ENCODE measurements at regions not wholly inside any gene's neighbourhood (a gene's known extent, or its start where the extent isn't known, plus 50 kb on each side); places are given as distances from the start of the nearest gene placed in this dataset.

DNA sequence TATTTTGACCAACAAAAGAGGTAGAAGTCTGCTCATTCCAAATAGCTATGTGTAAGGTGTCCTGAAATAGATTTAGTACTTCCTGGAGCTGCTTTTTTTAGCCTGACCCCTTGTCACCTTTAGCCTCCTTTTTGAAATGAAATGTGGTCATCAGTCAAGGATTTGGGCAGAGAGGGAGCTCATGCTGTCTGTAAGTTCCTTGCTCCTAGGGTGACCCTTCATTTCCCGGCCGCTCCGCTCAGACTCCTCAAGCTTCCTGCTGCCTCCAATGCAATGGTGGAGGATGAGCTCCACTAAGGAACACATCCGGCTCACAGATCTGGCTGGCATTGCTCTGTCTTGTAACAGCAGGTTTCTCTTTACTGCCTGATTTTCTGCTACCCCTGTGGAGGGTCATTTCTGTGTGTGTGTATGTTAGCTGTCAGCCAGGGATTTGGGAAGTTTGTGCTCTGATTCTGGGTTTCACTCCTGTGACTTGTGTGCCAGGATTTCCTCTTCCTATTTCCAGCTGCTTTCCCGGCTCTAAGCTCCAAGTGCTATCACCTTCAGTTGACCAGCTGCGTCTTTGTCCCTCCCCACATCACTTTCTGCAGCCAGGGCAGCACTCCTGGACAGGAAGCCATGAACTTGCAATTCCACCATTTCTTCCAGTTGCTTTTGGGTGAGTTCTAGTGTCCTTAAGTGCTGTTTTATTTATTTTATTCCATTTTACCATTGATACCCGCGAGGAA lies 265.9 kb downstream of the ICE1 start:
- Histone ChIP-seq H3K27ac (ENCODE audit: low read depth, low read length, severe bottlenecking) (no peak overlapping the region), H3K4me1 (ENCODE audit: control insufficient read depth, insufficient read depth, low read length, poor library complexity, severe bottlenecking) (no peaks in the 10 kb centered on the region), H3K9me3 (ENCODE audit: control insufficient read depth, low read length) (no peaks in the 10 kb centered on the region), H3K4me3 (ENCODE audit: extremely low read depth, insufficient read depth, low read length, poor library complexity, severe bottlenecking) (no peak overlapping the region), H3K36me3 (ENCODE audit: control insufficient read depth, insufficient read depth, low read length) (no peaks in the 10 kb centered on the region)
- WGBS, 2 experiments (ENCODE audit: insufficient coverage in 2 of 2) = 75 to 77% methylated on average over 4 to 6 of the region's 8 CpGs

GRCh38 chr5:5687113-5687512 lies 264.6 kb downstream of the ICE1 start:
- WGBS, 2 experiments (ENCODE audit: insufficient coverage in 2 of 2) = 71 to 90% methylated on average over 1 to 2 of the region's 2 CpGs
- Histone ChIP-seq H3K36me3 (ENCODE audit: control insufficient read depth, insufficient read depth, low read length) (no peaks in the 10 kb centered on the region), H3K4me1 (ENCODE audit: control insufficient read depth, insufficient read depth, low read length, poor library complexity, severe bottlenecking) (no peaks in the 10 kb centered on the region), H3K27ac (ENCODE audit: low read depth, low read length, severe bottlenecking) (no peak overlapping the region), H3K9me3 (ENCODE audit: control insufficient read depth, low read length) (peaks cover 3% of the 10 kb centered on the region), H3K4me3 (ENCODE audit: extremely low read depth, insufficient read depth, low read length, poor library complexity, severe bottlenecking) (no peak overlapping the region)

GRCh38 chr5:5686356-5686755 lies 263.9 kb downstream of the ICE1 start:
- Histone ChIP-seq H3K27ac (ENCODE audit: low read depth, low read length, severe bottlenecking) (no peak overlapping the region), H3K4me1 (ENCODE audit: control insufficient read depth, insufficient read depth, low read length, poor library complexity, severe bottlenecking) (no peaks in the 10 kb centered on the region), H3K36me3 (ENCODE audit: control insufficient read depth, insufficient read depth, low read length) (no peaks in the 10 kb centered on the region), H3K4me3 (ENCODE audit: extremely low read depth, insufficient read depth, low read length, poor library complexity, severe bottlenecking) (no peak overlapping the region), H3K9me3 (ENCODE audit: control insufficient read depth, low read length) (peaks cover 3% of the 10 kb centered on the region)
- WGBS, 2 experiments (ENCODE audit: insufficient coverage in 2 of 2) = 80 to 98% methylated on average over 4 to 6 of the region's 6 CpGs

- WGBS, 2 experiments (ENCODE audit: insufficient coverage in 2 of 2) = 83% methylated on average over 1 of the region's 3 CpGs; no CpG with 5 or more reads in 1 of the 2 experiments
- Histone ChIP-seq H3K4me3 (ENCODE audit: extremely low read depth, insufficient read depth, low read length, poor library complexity, severe bottlenecking) (no peak overlapping the region), H3K9me3 (ENCODE audit: control insufficient read depth, low read length) (peaks cover 3% of the 10 kb centered on the region), H3K4me1 (ENCODE audit: control insufficient read depth, insufficient read depth, low read length, poor library complexity, severe bottlenecking) (no peaks in the 10 kb centered on the region), H3K36me3 (ENCODE audit: control insufficient read depth, insufficient read depth, low read length) (no peaks in the 10 kb centered on the region), H3K27ac (ENCODE audit: low read depth, low read length, severe bottlenecking) (no peak overlapping the region)
Measured at GRCh38 chr5:5685737-5686136, 263.3 kb downstream of the ICE1 start.

- WGBS, 2 experiments (ENCODE audit: insufficient coverage in 2 of 2) = no CpG with 5 or more reads among the region's 2 CpGs
- H3K36me3 ChIP-seq (ENCODE audit: control insufficient read depth, insufficient read depth, low read length) = no peaks in the 10 kb centered on the region
- peaks cover 3% of the 10 kb centered on the region for H3K4me1 ChIP-seq (ENCODE audit: control insufficient read depth, insufficient read depth, low read length, poor library complexity, severe bottlenecking)
- peaks cover 3% of the 10 kb centered on the region for H3K9me3 ChIP-seq (ENCODE audit: control insufficient read depth, low read length)
- H3K27ac ChIP-seq (ENCODE audit: low read depth, low read length, severe bottlenecking) = no peak overlapping the region
- H3K4me3 ChIP-seq (ENCODE audit: extremely low read depth, insufficient read depth, low read length, poor library complexity, severe bottlenecking) = no peak overlapping the region
Measured at GRCh38 chr5:5683174-5683573, 260.7 kb downstream of the ICE1 start.

DNA sequence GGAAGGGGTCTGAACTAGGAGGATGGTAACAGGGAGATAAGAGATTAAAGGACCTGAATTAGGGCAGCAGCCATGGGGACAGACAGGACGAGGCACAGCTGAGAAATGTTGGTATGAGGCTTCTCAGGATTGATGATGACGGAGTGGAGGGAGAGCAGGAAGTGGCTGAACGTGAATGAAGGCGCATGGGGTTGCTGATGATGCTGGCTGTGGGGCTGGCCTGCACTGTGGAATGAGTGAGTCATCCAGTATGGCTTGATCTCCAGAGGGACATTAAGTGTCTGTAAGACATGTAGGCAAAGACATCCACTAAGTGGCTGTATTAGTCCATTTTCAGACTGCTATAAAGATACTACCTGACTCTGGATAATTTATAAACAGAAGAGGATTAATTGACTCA lies 256.4 kb downstream of the ICE1 start:
- WGBS, 2 experiments (ENCODE audit: insufficient coverage in 2 of 2) = 60 to 66% methylated on average over 4 of the region's 4 CpGs
- peak overlapping the region; percentile 37 for H3K27ac ChIP-seq (ENCODE audit: low read depth, low read length, severe bottlenecking)
- H3K9me3 ChIP-seq (ENCODE audit: control insufficient read depth, low read length) = peaks cover 3% of the 10 kb centered on the region

GRCh38 chr5:5677738-5678137 lies 255.3 kb downstream of the ICE1 start:
- H3K36me3 ChIP-seq (ENCODE audit: control insufficient read depth, insufficient read depth, low read length) = no peaks in the 10 kb centered on the region
- no peak overlapping the region for H3K4me3 ChIP-seq (ENCODE audit: extremely low read depth, insufficient read depth, low read length, poor library complexity, severe bottlenecking)
- peaks cover 3% of the 10 kb centered on the region for H3K4me1 ChIP-seq (ENCODE audit: control insufficient read depth, insufficient read depth, low read length, poor library complexity, severe bottlenecking)
- H3K9me3 ChIP-seq (ENCODE audit: control insufficient read depth, low read length) = no peaks in the 10 kb centered on the region
- 88 to 95% methylated on average over 2 of the region's 2 CpGs for WGBS, 2 experiments (ENCODE audit: insufficient coverage in 2 of 2)
- H3K27ac ChIP-seq (ENCODE audit: low read depth, low read length, severe bottlenecking) = no peak overlapping the region

More for the DNA sequence above, 256.4 kb downstream of the ICE1 start:
- Histone ChIP-seq H3K36me3 (ENCODE audit: control insufficient read depth, insufficient read depth, low read length) (no peaks in the 10 kb centered on the region), H3K4me3 (ENCODE audit: extremely low read depth, insufficient read depth, low read length, poor library complexity, severe bottlenecking) (no peak overlapping the region), H3K4me1 (ENCODE audit: control insufficient read depth, insufficient read depth, low read length, poor library complexity, severe bottlenecking) (peaks cover 3% of the 10 kb centered on the region)

GRCh38 chr5:5676218-5676617 lies 253.7 kb downstream of the ICE1 start:
- Histone ChIP-seq H3K36me3 (ENCODE audit: control insufficient read depth, insufficient read depth, low read length) (no peaks in the 10 kb centered on the region), H3K27ac (ENCODE audit: low read depth, low read length, severe bottlenecking) (no peak overlapping the region), H3K4me3 (ENCODE audit: extremely low read depth, insufficient read depth, low read length, poor library complexity, severe bottlenecking) (no peak overlapping the region), H3K4me1 (ENCODE audit: control insufficient read depth, insufficient read depth, low read length, poor library complexity, severe bottlenecking) (peaks cover 3% of the 10 kb centered on the region), H3K9me3 (ENCODE audit: control insufficient read depth, low read length) (no peaks in the 10 kb centered on the region)
- WGBS, 2 experiments (ENCODE audit: insufficient coverage in 2 of 2) = 93 to 100% methylated on average over 1 to 3 of the region's 3 CpGs

- Histone ChIP-seq H3K36me3 (ENCODE audit: control insufficient read depth, insufficient read depth, low read length) (no peaks in the 10 kb centered on the region), H3K4me1 (ENCODE audit: control insufficient read depth, insufficient read depth, low read length, poor library complexity, severe bottlenecking) (peaks cover 3% of the 10 kb centered on the region), H3K9me3 (ENCODE audit: control insufficient read depth, low read length) (no peaks in the 10 kb centered on the region), H3K4me3 (ENCODE audit: extremely low read depth, insufficient read depth, low read length, poor library complexity, severe bottlenecking) (no peak overlapping the region), H3K27ac (ENCODE audit: low read depth, low read length, severe bottlenecking) (no peak overlapping the region)
- no CpG with 5 or more reads among the region's 1 CpG for WGBS, 2 experiments (ENCODE audit: insufficient coverage in 2 of 2)
Measured at GRCh38 chr5:5675511-5675910, 253.0 kb downstream of the ICE1 start.

DNA sequence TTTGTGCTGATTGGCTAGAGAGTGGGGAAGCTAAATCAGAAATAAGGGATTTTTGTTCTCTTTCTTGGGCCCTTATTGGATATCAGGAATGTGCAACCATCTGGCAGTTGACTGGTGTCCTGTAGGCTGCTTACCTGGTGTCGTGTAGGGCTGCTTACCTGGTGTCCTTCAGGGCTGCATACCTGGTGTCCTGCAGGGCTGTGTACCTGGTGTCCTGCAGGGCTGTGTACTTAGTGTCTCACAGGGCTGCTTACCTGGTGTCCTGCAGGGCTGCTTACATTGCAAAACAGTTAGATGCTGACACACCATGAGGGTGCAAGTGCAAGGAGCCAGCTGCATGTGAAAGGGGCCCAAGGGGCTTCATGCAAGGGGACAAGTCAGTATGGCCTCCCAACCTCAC lies 249.3 kb downstream of the ICE1 start:
- Histone ChIP-seq H3K27ac (ENCODE audit: low read depth, low read length, severe bottlenecking) (no peak overlapping the region), H3K4me3 (ENCODE audit: extremely low read depth, insufficient read depth, low read length, poor library complexity, severe bottlenecking) (no peak overlapping the region)
- 56 to 67% methylated on average over 1 of the region's 1 CpG for WGBS, 2 experiments (ENCODE audit: insufficient coverage in 2 of 2)

GRCh38 chr5:5667136-5667554 lies 244.7 kb downstream of the ICE1 start:
- H3K4me1 ChIP-seq (ENCODE audit: control insufficient read depth, insufficient read depth, low read length, poor library complexity, severe bottlenecking) = no peaks in the 10 kb centered on the region
- no peak overlapping the region for H3K27ac ChIP-seq (ENCODE audit: low read depth, low read length, severe bottlenecking)
- H3K9me3 ChIP-seq (ENCODE audit: control insufficient read depth, low read length) = no peaks in the 10 kb centered on the region
- H3K4me3 ChIP-seq (ENCODE audit: extremely low read depth, insufficient read depth, low read length, poor library complexity, severe bottlenecking) = no peak overlapping the region
- WGBS, 2 experiments (ENCODE audit: insufficient coverage in 2 of 2) = 71 to 76% methylated on average over 1 to 2 of the region's 3 CpGs
- H3K36me3 ChIP-seq (ENCODE audit: control insufficient read depth, insufficient read depth, low read length) = no peaks in the 10 kb centered on the region

More for the DNA sequence above, 249.3 kb downstream of the ICE1 start:
- Histone ChIP-seq H3K36me3 (ENCODE audit: control insufficient read depth, insufficient read depth, low read length) (no peaks in the 10 kb centered on the region), H3K4me1 (ENCODE audit: control insufficient read depth, insufficient read depth, low read length, poor library complexity, severe bottlenecking) (no peaks in the 10 kb centered on the region), H3K9me3 (ENCODE audit: control insufficient read depth, low read length) (no peaks in the 10 kb centered on the region)

Data from mesodermal cell (in vitro differentiated cells).